ENCODE measurements at regions not wholly inside any gene's neighbourhood (a gene's known extent, or its start where the extent isn't known, plus 50 kb on each side); places are given as distances from the start of the nearest gene placed in this dataset.

DNA sequence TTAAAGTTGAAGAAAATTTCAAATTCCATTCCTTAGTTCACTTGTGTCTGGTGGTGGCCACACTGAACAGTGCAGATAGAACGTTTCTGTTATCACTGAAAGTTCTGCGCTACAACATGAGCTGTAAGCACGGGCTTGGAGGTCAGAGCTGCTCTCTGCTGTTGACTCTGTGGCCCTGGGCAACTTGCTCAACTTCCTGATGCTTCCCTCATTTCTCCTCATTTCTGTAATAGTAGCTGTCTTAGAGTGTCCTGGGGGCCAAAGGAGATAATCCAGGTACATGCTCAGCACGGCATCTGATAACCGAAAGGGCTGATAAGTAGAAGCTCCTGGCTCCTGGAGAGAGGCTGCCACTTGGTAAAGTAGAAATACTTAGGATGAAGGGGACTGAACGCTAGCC is 92.3 kb upstream of the DUSP5 start:
- TF ChIP-seq CTCF (IDR thresholded peaks at IDR 0.05) (no peak), POLR2A (IDR thresholded peaks at IDR 0.05) (no peak)
